ENCODE measurements at regions not wholly inside any gene's neighbourhood (a gene's known extent, or its start where the extent isn't known, plus 50 kb on each side); places are given as distances from the start of the nearest gene placed in this dataset.

DNA sequence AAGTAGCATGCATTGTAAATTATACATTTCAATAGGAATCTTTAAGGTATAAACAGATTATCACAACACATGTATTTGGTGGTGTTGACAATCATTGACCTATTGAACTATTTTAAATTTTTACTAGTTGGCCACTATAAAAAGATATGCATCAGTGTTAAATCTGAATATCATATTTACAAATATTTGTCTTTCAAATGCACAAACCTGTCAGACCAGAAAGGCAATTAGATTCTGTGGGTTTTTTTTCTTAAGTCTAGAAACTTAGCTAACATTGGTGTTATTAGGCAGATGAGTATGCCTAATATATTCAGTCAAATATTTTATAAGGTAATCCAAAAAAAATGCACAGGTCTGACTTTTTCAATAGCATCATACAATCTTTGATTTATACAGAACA is 241.4 kb upstream of the DGKB start:
- CTCF ChIA-PET: no interaction called here
- Mint-ChIP-seq H3K36me3 (ENCODE audit: low read depth) (no peaks in the 10 kb centered on the region), H3K27ac (no peak overlapping the region), H3K4me3 (no peak overlapping the region), H3K4me1 (ENCODE audit: low read depth) (no peaks in the 10 kb centered on the region), H3K9me3 (peaks cover 5% of the 10 kb centered on the region), H3K27me3 (no peaks in the 10 kb centered on the region)
- intact Hi-C loops (cut with micrococcal nuclease): no loop called here
- POLR2A ChIA-PET: no interaction called here
- DNase-seq (no peak), ATAC-seq (no peak)
- TF ChIP-seq, protein P1, sequence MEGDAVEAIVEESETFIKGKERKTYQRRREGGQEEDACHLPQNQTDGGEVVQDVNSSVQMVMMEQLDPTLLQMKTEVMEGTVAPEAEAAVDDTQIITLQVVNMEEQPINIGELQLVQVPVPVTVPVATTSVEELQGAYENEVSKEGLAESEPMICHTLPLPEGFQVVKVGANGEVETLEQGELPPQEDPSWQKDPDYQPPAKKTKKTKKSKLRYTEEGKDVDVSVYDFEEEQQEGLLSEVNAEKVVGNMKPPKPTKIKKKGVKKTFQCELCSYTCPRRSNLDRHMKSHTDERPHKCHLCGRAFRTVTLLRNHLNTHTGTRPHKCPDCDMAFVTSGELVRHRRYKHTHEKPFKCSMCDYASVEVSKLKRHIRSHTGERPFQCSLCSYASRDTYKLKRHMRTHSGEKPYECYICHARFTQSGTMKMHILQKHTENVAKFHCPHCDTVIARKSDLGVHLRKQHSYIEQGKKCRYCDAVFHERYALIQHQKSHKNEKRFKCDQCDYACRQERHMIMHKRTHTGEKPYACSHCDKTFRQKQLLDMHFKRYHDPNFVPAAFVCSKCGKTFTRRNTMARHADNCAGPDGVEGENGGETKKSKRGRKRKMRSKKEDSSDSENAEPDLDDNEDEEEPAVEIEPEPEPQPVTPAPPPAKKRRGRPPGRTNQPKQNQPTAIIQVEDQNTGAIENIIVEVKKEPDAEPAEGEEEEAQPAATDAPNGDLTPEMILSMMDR (IDR thresholded peaks at IDR 0.05): no peak

DNA sequence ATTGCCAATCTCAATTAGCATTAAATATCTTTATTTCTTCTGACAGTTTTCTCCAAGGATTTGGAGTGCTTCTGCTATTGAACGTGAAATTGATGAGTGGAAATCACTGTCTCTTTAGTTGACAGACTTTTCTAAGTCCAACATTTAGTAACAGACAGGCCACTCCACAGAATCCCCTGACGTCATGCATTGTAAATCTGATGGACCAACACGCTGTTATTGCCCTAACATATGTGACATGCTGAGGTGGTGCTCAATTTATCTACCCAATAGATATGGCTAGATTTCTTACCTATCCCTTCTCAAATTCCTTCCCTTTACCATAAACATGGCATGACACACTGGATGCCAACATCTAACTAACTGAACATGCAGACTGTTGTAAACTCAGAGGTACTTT is 240.6 kb upstream of the DGKB start:
- Mint-ChIP-seq H3K4me1 (ENCODE audit: low read depth) (no peaks in the 10 kb centered on the region), H3K27ac (no peak overlapping the region), H3K36me3 (ENCODE audit: low read depth) (no peaks in the 10 kb centered on the region), H3K27me3 (no peaks in the 10 kb centered on the region), H3K4me3 (no peak overlapping the region), H3K9me3 (peaks cover 2% of the 10 kb centered on the region)
- DNase-seq (no peak), ATAC-seq (no peak)
- ChIA-PET POLR2A (no interaction called here), CTCF (no interaction called here)
- intact Hi-C loops (cut with micrococcal nuclease): no loop called here
- TF ChIP-seq, protein P1 (IDR thresholded peaks at IDR 0.05): no peak

DNA sequence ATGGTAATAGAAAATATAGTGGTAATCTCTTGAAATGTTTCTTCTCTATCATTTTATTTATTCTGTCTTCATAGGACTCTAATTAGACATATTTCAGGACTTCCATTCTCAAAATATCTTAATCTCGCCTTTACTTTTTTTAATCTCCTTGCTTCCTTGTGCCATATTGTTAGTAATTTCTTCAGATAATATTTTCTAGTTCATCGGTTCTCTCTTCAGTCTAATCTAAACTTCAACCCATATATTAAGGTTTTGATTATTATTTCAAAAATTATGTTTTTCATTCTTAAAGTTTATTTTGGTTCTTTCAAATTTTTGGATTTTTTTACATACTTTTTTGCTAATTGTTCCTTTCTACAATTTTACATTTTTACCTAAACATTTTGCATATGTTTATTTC is 237.9 kb upstream of the DGKB start:
- peaks cover 3% of the 10 kb centered on the region for H3K9me3 Mint-ChIP-seq
- H3K27ac Mint-ChIP-seq: no peak overlapping the region
- intact Hi-C loops (cut with micrococcal nuclease): no loop called here
- H3K36me3 Mint-ChIP-seq (ENCODE audit: low read depth): no peaks in the 10 kb centered on the region
- H3K4me1 Mint-ChIP-seq (ENCODE audit: low read depth): no peaks in the 10 kb centered on the region
- POLR2A ChIA-PET: no interaction called here
- no peak overlapping the region for H3K4me3 Mint-ChIP-seq
- no peaks in the 10 kb centered on the region for H3K27me3 Mint-ChIP-seq
- DNase-seq (no peak), ATAC-seq (no peak)
- TF ChIP-seq, protein P1 (IDR thresholded peaks at IDR 0.05): no peak
- CTCF ChIA-PET: no interaction called here

DNA sequence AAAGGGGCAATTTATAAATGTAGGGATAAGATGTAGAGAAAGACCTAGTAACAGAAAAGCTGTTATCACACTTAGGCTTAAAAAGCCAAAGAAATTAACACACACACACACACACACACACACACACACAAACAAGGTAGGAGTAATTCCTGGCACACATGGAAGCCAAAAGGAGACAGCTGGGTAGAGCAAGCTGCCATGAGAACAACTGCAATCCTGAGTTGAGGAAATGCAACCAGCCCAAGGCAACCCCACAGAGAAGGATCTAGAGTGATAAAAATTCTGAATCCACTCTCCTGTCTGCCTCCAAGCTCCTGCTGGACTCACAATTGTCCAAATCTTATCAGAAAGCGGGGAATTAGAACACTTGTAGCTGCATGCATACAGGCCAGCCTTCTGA is 229.1 kb upstream of the DGKB start:
- DNase-seq: no peak
- Mint-ChIP-seq H3K4me3 (no peak overlapping the region), H3K9me3 (peaks cover under 1% of the 10 kb centered on the region), H3K27ac (no peak overlapping the region), H3K4me1 (ENCODE audit: low read depth) (no peaks in the 10 kb centered on the region), H3K27me3 (no peaks in the 10 kb centered on the region), H3K36me3 (ENCODE audit: low read depth) (no peaks in the 10 kb centered on the region)
- ChIA-PET POLR2A (no interaction called here), CTCF (no interaction called here)
- TF ChIP-seq, protein P1 (IDR thresholded peaks at IDR 0.05): no peak
- ATAC-seq: no peak
- intact Hi-C loops (cut with micrococcal nuclease): no loop called here

DNA sequence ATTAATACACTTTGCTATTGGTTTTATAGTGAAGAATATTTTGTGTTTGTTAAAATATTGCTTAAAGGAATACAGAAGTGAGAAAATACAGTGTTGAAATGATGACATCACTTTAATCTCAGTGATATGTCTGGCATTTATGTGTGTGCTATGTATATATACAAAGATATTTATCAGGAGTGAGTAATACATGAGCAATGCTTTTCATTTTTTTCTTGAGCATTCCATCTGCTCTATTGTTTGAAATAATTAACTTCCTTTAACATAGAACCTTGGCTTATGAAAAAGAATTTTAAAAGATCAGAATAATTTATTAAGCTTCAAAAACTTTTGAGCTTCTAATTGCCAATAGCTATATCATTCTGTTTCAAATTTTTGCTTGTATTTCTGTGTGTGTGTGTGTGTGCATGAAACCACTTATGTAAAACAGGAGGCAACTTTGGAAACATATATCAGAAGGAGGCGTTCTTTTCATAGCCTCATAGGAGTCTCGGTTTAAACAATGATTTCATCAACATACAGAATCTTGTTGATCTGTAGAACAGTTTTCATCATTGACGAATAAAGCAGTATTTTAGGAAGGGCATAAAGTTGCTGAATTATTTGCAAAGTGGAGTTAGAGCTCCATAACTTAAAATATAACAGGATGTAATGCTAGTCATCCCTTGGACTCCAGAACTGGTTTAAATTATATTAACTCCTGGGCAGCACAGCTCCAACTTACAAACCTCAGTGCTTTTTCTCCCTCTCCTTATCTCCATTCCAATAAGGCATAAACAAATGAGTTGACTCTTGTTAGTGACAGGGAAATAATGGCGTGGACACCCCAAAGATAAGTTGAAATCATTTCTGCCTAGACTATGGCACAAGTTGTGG is 228.4 kb upstream of the DGKB start:
- H3K27me3 Mint-ChIP-seq: no peaks in the 10 kb centered on the region
- no peak for DNase-seq
- H3K4me3 Mint-ChIP-seq: no peak overlapping the region
- ChIA-PET CTCF (no interaction called here), POLR2A (no interaction called here)
- no peak overlapping the region for H3K27ac Mint-ChIP-seq
- intact Hi-C loops (cut with micrococcal nuclease): no loop called here
- H3K4me1 Mint-ChIP-seq (ENCODE audit: low read depth): no peaks in the 10 kb centered on the region
- H3K36me3 Mint-ChIP-seq (ENCODE audit: low read depth): no peaks in the 10 kb centered on the region
- ATAC-seq: no peak
- TF ChIP-seq, protein P1 (IDR thresholded peaks at IDR 0.05): no peak
- peaks cover 1% of the 10 kb centered on the region for H3K9me3 Mint-ChIP-seq

Measured in activated CD8-positive, alpha-beta T cell treated with anti-CD3 and anti-CD28 coated beads for 36 hours (primary cell).